ENCODE measurements at regions not wholly inside any gene's neighbourhood (a gene's known extent, or its start where the extent isn't known, plus 50 kb on each side); places are given as distances from the start of the nearest gene placed in this dataset.

- TF ChIP-seq CTCF (IDR thresholded peaks at IDR 0.05) (no peak), POLR2A (IDR thresholded peaks at IDR 0.05) (no peak)
Observed at GRCh38 chr9:82920154-82920553, 142.8 kb downstream of the RASEF start.

All from lower leg skin (tissue), 3 donors.